AG04449 (cell line): ENCODE measurements at regions not wholly inside any gene's neighbourhood (a gene's known extent, or its start where the extent isn't known, plus 50 kb on each side); places are given as distances from the start of the nearest gene placed in this dataset.
"Not testable (repeated sequence)": the region's sequence is repeated elsewhere in the genome, so short reads cannot be mapped to it uniquely, and the experiment has no call there.

Source experiments
- CTCF ChIA-PET: fragments of 350-600 bp; formaldehyde crosslinking; extraction: SDS; loops from one replicate; lab custom pipeline; 2021; ENCODE audit warnings: antibody characterized with exemption; lab: Yijun Ruan, JAX
- POLR2A ChIA-PET: fragments of 400-600, 350-600 bp; formaldehyde crosslinking; extraction: SDS; loops from one replicate; lab custom pipeline; 2020; ENCODE audit warnings: antibody characterized with exemption, inconsistent platforms; lab: Yijun Ruan, JAX
- DNase-seq: peaks from one replicate; pipeline ENCODE4 v3.0.0-alpha.2; 2010; ENCODE audit warnings: low read depth, low spot score
- H3K4me3 ChIP-seq: 2 replicates; pipeline ENCODE4 v1.5.1; 2011; ENCODE audit warnings: low read depth, mild to moderate bottlenecking, control low read depth, low read length
- TF ChIP-seq, protein P1 (sequence below): IDR thresholded peaks from one replicate; pipeline ENCODE4 v1.5.1; 2011; ENCODE audit warnings: mild to moderate bottlenecking, moderate library complexity, low read length, control low read depth, inconsistent platforms; ENCODE audit not compliant: insufficient read depth; ENCODE audit errors: missing control alignments

DNA sequence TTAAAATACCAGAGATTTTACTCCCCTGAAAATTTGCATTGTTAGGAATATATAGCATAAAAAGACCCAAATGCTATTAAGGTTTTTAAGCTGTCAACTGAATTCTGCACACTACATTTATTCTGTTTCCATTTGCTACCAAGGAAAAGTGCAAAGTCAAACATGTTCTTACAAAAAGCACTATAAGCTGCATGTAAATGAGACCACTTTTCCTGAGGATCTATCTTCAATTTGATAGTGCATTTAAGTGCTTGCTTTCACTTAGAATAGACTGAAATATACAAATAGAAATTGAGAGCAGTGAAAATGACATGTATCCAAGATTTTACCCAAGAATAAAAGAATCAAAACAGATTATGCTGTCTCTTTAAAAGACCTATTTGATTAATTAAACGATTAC is 1216.2 kb downstream of the ROBO2 start:
- no peak for DNase-seq
- CTCF ChIA-PET, result interaction anchor here (1.0 kb wide), 2 partner anchors 9 to 15 kb away, joined by 3 read pairs; no protein-coding TSS in a partner anchor
- no peak overlapping the region for H3K4me3 ChIP-seq
- POLR2A ChIA-PET, result no interaction called here
- TF ChIP-seq, protein P1, sequence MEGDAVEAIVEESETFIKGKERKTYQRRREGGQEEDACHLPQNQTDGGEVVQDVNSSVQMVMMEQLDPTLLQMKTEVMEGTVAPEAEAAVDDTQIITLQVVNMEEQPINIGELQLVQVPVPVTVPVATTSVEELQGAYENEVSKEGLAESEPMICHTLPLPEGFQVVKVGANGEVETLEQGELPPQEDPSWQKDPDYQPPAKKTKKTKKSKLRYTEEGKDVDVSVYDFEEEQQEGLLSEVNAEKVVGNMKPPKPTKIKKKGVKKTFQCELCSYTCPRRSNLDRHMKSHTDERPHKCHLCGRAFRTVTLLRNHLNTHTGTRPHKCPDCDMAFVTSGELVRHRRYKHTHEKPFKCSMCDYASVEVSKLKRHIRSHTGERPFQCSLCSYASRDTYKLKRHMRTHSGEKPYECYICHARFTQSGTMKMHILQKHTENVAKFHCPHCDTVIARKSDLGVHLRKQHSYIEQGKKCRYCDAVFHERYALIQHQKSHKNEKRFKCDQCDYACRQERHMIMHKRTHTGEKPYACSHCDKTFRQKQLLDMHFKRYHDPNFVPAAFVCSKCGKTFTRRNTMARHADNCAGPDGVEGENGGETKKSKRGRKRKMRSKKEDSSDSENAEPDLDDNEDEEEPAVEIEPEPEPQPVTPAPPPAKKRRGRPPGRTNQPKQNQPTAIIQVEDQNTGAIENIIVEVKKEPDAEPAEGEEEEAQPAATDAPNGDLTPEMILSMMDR, result no peak

DNA sequence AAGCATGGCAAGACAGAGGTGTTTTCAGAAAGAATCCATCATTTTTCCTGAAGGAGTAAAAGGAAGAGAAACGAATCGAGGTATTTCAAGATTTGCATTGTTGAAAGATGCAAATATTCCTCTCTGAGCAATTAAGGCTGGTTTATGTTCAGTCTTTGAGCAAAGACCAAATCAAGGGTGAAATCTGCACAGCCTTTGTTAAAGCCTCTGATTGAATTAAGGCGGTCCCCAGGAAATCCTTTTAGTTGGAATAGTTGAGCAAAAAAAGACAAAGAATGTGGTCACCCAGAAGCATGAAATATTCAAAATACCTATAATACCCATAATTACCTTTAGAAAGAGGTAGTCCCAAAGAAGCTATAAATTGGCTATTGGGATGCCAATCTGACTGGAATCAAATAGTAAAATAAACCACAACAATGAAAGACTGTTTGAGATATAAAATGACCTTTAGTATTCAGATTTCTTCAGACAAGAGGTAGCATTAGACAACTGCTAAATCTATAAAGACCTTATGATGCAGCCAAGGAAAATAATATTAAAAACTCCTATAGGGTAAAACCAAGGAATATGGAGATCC is 1218.1 kb downstream of the ROBO2 start:
- H3K4me3 ChIP-seq, result no peak overlapping the region
- ChIA-PET POLR2A (no interaction called here), CTCF (no interaction called here)
- no peak for DNase-seq
- TF ChIP-seq, protein P1, result no peak

DNA sequence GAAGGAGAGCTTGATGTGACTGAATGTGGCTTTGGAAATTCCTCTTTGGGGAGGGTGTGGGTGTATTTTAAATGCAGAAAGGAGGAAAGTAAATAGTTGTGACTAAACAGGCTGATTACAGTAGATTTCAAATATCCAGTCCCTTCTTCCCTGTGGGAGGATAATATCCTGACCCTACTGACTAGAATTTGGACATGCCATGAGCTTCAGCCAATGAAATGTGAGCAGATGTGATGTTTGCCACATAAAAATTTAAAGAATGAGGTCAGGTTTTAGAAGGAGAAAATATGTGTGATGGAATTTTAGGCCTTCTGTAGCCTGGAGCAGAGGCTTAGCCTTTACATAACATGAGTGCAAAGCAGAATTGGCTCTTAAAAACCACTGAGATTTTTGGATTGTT is 1218.9 kb downstream of the ROBO2 start:
- POLR2A ChIA-PET, result no interaction called here
- H3K4me3 ChIP-seq, result no peak overlapping the region
- CTCF ChIA-PET, result no interaction called here
- TF ChIP-seq, protein P1, result no peak
- peak; percentile 87 for DNase-seq

DNA sequence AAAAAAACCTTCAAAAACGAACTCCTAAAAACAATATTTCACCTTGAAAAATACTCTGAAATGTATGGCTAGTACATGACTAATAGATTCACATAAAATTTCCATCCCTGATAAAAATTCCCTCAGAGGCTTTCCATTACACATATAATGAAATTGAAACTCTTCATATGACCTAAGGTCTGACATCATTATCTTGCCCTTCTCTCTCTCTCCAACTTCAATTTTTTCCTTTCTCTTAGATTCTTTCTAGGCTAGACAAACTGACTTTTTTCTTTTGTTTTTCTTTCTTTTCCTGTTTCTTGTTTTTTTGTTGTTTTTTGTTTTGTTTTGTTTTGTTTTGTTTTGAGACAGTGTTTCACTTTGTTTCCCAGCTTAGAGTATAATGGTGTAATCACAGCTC is 1220.5 kb downstream of the ROBO2 start:
- TF ChIP-seq, protein P1, result no peak
- DNase-seq, result no peak
- no peak overlapping the region for H3K4me3 ChIP-seq
- ChIA-PET POLR2A (no interaction called here), CTCF (no interaction called here)

DNA sequence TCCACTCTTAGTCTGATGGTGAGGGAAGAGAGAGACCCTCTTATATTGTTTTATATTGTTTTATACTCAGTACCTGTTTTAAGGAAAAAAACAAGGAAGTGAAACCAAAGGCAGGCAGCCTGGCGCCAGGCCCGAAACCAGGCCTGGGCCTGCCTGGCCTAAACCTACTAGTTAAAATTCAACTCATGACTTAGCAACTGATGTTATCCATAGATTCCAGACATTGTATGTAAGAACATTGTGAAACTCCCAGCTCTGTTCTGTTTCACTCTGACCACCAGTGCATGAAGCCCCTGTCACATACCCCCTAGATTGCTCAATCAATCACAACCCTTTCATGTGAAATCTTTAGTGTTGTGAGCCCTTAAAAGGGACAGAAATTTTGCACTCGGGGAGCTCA is 1226.7 kb downstream of the ROBO2 start:
- H3K4me3 ChIP-seq, DNase-seq, POLR2A ChIA-PET, CTCF ChIA-PET: not testable (repeated sequence)

DNA sequence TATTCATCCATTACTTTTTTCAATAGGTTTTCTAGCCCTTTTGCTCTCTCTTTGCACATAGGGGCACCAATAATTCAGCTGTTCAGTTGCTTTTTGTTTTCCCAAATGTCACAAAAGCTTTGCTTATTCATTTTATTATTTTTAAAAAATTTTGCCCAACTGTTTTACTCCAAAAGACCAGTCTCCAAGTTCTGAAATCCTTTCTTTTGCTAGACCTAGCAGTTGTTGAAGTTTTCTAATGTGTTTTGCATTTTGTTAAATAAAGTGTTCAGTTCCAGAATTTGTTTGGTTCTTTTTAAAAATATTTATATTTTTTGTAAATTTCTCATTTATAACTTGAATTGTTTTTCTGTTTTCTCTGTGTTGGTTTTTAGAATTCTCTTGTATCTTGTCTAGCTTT is 1227.3 kb downstream of the ROBO2 start:
- DNase-seq, result no peak
- no peak overlapping the region for H3K4me3 ChIP-seq
- POLR2A ChIA-PET, result no interaction called here
- TF ChIP-seq, protein P1, result no peak
- CTCF ChIA-PET, result no interaction called here

DNA sequence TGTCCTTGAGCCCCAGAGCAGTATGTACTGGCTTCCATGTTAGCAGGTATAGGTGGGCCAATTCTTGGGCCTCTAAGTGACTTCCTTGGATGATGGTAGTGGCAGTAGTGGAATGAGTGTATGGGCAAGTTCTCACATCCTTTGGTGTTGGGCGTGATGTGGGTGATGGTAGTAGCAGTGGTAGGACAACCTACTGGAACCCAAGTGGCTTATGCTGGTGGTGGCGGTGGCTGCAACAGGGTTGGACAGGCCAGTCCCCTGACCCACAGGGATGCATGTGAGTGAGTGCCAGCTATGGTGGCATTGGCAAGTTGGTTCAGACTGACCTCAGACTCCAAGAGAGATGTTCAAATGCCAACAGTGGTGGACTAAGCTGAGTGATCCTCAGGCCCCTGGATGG is 1228.2 kb downstream of the ROBO2 start:
- CTCF ChIA-PET, result no interaction called here
- no peak for DNase-seq

More for the DNA sequence above, 1228.2 kb downstream of the ROBO2 start:
- H3K4me3 ChIP-seq, result no peak overlapping the region
- POLR2A ChIA-PET, result no interaction called here
- TF ChIP-seq, protein P1, result no peak
